ENCODE measurements at regions not wholly inside any gene's neighbourhood (a gene's known extent, or its start where the extent isn't known, plus 50 kb on each side); places are given as distances from the start of the nearest gene placed in this dataset.
"Not testable (repeated sequence)": the region's sequence is repeated elsewhere in the genome, so short reads cannot be mapped to it uniquely, and the experiment has no call there.

GRCh38 chr5:136816327-136816726, 451.0 kb upstream of the TRPC7 start:
- Histone ChIP-seq H3K27me3 (replicated peaks; ENCODE audit: insufficient read depth, low read length) (no peaks in the 10 kb centered on the region), H3F3A (ENCODE audit: insufficient read depth, low read length) (no peaks in the 10 kb centered on the region), H3K4me1 (ENCODE audit: low read length) (no peaks in the 10 kb centered on the region), H2AFZ (ENCODE audit: low read length) (no peak overlapping the region), H3K9me2 (replicated peaks; ENCODE audit: insufficient read depth, low read length) (no peaks in the 10 kb centered on the region), H3K79me2 (ENCODE audit: low read length) (no peaks in the 10 kb centered on the region), H3K4me2 (ENCODE audit: low read depth, low read length) (no peak overlapping the region), H3K27ac (ENCODE audit: low read length) (no peak overlapping the region), H3K36me3 (replicated peaks; ENCODE audit: insufficient read depth, low read length) (no peaks in the 10 kb centered on the region), H3K9ac (ENCODE audit: low read length) (no peak overlapping the region), H3K9me3 (replicated peaks; ENCODE audit: insufficient read depth, low read length) (no peaks in the 10 kb centered on the region), H4K20me1 (ENCODE audit: insufficient read depth, low read length) (no peaks in the 10 kb centered on the region), H3K4me3 (ENCODE audit: low read length) (no peak overlapping the region)
- DNase-seq, result no peak
- TF ChIP-seq EZH2phosphoT487 (IDR thresholded peaks at IDR 0.05; ENCODE audit: low read length) (no peak), CTCF (IDR thresholded peaks at IDR 0.05; ENCODE audit: low read length) (no peak), EZH2 (optimal IDR thresholded peaks at IDR 0.05; ENCODE audit: low read depth, low read length) (no peak)

GRCh38 chr5:136814619-136815378, 449.5 kb upstream of the TRPC7 start:
- Histone ChIP-seq H2AFZ (ENCODE audit: low read length) (no peak overlapping the region), H3F3A (ENCODE audit: insufficient read depth, low read length) (no peaks in the 10 kb centered on the region), H3K79me2 (ENCODE audit: low read length) (no peaks in the 10 kb centered on the region), H3K9me3 (replicated peaks; ENCODE audit: insufficient read depth, low read length) (no peaks in the 10 kb centered on the region), H3K27me3 (replicated peaks; ENCODE audit: insufficient read depth, low read length) (no peaks in the 10 kb centered on the region), H3K27ac (ENCODE audit: low read length) (no peak overlapping the region), H3K9me2 (replicated peaks; ENCODE audit: insufficient read depth, low read length) (no peaks in the 10 kb centered on the region), H3K9ac (ENCODE audit: low read length) (no peak overlapping the region), H3K4me3 (ENCODE audit: low read length) (no peak overlapping the region), H4K20me1 (ENCODE audit: insufficient read depth, low read length) (no peaks in the 10 kb centered on the region), H3K36me3 (replicated peaks; ENCODE audit: insufficient read depth, low read length) (no peaks in the 10 kb centered on the region), H3K4me1 (ENCODE audit: low read length) (no peaks in the 10 kb centered on the region), H3K4me2 (ENCODE audit: low read depth, low read length) (no peak overlapping the region)
- no peak for DNase-seq
- TF ChIP-seq EZH2phosphoT487 (IDR thresholded peaks at IDR 0.05; ENCODE audit: low read length) (no peak), CTCF (IDR thresholded peaks at IDR 0.05; ENCODE audit: low read length) (no peak)

GRCh38 chr5:136812270-136812669, 446.9 kb upstream of the TRPC7 start:
- not testable (repeated sequence) for H3F3A ChIP-seq (ENCODE audit: insufficient read depth, low read length); H3K9me2 ChIP-seq (replicated peaks; ENCODE audit: insufficient read depth, low read length); H3K9ac ChIP-seq (ENCODE audit: low read length); H2AFZ ChIP-seq (ENCODE audit: low read length); DNase-seq; H3K27me3 ChIP-seq (replicated peaks; ENCODE audit: insufficient read depth, low read length); H3K27ac ChIP-seq (ENCODE audit: low read length); H3K79me2 ChIP-seq (ENCODE audit: low read length); H3K36me3 ChIP-seq (replicated peaks; ENCODE audit: insufficient read depth, low read length); H3K4me1 ChIP-seq (ENCODE audit: low read length); H3K4me3 ChIP-seq (ENCODE audit: low read length); H3K4me2 ChIP-seq (ENCODE audit: low read depth, low read length); H3K9me3 ChIP-seq (replicated peaks; ENCODE audit: insufficient read depth, low read length); H4K20me1 ChIP-seq (ENCODE audit: insufficient read depth, low read length)

DNA sequence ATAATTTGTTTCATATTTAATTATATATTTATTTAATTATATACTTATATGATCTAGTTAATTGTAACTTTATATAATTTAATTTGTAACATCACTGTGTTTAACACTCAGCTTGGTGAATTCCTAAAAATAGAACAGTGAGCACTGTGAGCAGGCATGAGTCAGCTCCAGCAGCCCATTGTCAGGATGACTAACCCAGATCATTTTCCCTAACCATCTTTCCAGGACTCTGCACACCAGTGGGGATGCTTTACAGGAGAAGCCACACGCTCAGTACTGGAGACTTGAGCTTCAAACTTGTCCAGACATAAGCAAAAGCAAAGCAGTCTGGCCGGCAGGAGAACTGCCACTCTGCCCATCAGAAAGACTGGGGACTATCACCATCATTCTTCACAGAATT, 446.2 kb upstream of the TRPC7 start:
- Histone ChIP-seq H3K79me2 (ENCODE audit: low read length) (no peaks in the 10 kb centered on the region), H3K4me1 (ENCODE audit: low read length) (no peaks in the 10 kb centered on the region), H2AFZ (ENCODE audit: low read length) (no peak overlapping the region), H3K9ac (ENCODE audit: low read length) (no peak overlapping the region), H3K36me3 (replicated peaks; ENCODE audit: insufficient read depth, low read length) (no peaks in the 10 kb centered on the region), H3K27me3 (replicated peaks; ENCODE audit: insufficient read depth, low read length) (no peaks in the 10 kb centered on the region), H3K4me3 (ENCODE audit: low read length) (no peak overlapping the region), H3F3A (ENCODE audit: insufficient read depth, low read length) (no peaks in the 10 kb centered on the region), H3K4me2 (ENCODE audit: low read depth, low read length) (no peak overlapping the region), H3K27ac (ENCODE audit: low read length) (no peak overlapping the region), H4K20me1 (ENCODE audit: insufficient read depth, low read length) (no peaks in the 10 kb centered on the region), H3K9me2 (replicated peaks; ENCODE audit: insufficient read depth, low read length) (no peaks in the 10 kb centered on the region), H3K9me3 (replicated peaks; ENCODE audit: insufficient read depth, low read length) (no peaks in the 10 kb centered on the region)
- TF ChIP-seq EZH2 (optimal IDR thresholded peaks at IDR 0.05; ENCODE audit: low read depth, low read length) (no peak), EZH2phosphoT487 (IDR thresholded peaks at IDR 0.05; ENCODE audit: low read length) (no peak), CTCF (IDR thresholded peaks at IDR 0.05; ENCODE audit: low read length) (no peak)
- no peak for DNase-seq
